Endothelial cell of umbilical vein (primary cell): ENCODE measurements at regions not wholly inside any gene's neighbourhood (a gene's known extent, or its start where the extent isn't known, plus 50 kb on each side); places are given as distances from the start of the nearest gene placed in this dataset.

Experiments
- BruUV-seq: library from RNA; stranded (reverse); fragments of 400-500 nt; replicated peaks from 2 replicates; lab custom pipeline; 2021; lab: Mats Ljungman, UMichigan
- CTCF ChIA-PET: fragments of 300-600, 350-600 bp; sonication (Branson Sonifier 250); formaldehyde crosslinking; loops from one replicate; lab custom pipeline; 2021; ENCODE audit warnings: antibody characterized with exemption, inconsistent platforms; lab: Charles Lee
- POLR2A ChIA-PET: fragments of 300-600, 350-600 bp; sonication (Branson Sonifier 250); formaldehyde crosslinking; loops from one replicate; lab custom pipeline; 2021; ENCODE audit warnings: antibody characterized with exemption, inconsistent platforms; lab: Charles Lee
- DNase-seq: peaks from one replicate; pipeline ENCODE4 v3.0.0-alpha.2; 2011; ENCODE audit warnings: low read depth, low spot score
- FAIRE-seq: peaks from 2 replicates; lab custom pipeline; 2011; peaks lifted over from hg19 to GRCh38; lab: Jason Lieb, UNC
- H2AFZ ChIP-seq: 2 replicates; pipeline ENCODE4 v1.6.0; 2012; ENCODE audit warnings: low read depth, low read length, control low read depth, inconsistent platforms
- H3K27ac ChIP-seq: 2 replicates; pipeline ENCODE4 v1.5.1; 2011; ENCODE audit warnings: low read depth, mild to moderate bottlenecking, control low read depth, low read length, moderate library complexity; ENCODE audit not compliant: insufficient read depth
- H3K27me3 ChIP-seq, 2 experiments: 2 replicates each; pipeline versions ENCODE4 v1.6.0 to v1.6.1; 2011; ENCODE audit warnings: low read length in 2 of 2, mixed read lengths in 1 of 2; ENCODE audit not compliant: control insufficient read depth in 2 of 2, insufficient read depth in 2 of 2
- H3K36me3 ChIP-seq, 2 experiments: 2 replicates in 1 of 2; 3 replicates in 1 of 2; pipeline ENCODE4 v1.5.1; 2011; ENCODE audit warnings: low read length in 2 of 2, mild to moderate bottlenecking in 1 of 2, moderate library complexity in 1 of 2; ENCODE audit not compliant: control insufficient read depth in 2 of 2, insufficient read depth in 2 of 2; ENCODE audit errors: extremely low read depth in 1 of 2
- H3K4me1 ChIP-seq: 3 replicates; pipeline ENCODE4 v1.5.1; 2011; ENCODE audit warnings: mild to moderate bottlenecking, low read length; ENCODE audit not compliant: control insufficient read depth, insufficient read depth; ENCODE audit errors: extremely low read depth
- H3K4me2 ChIP-seq: 2 replicates; pipeline ENCODE4 v1.6.1; 2011; ENCODE audit warnings: low read length, control low read depth, mixed read lengths; ENCODE audit not compliant: insufficient read depth
- H3K4me3 ChIP-seq, 3 experiments: fragments of 200-600 bp in 1 of 3; sonication (generic), shearing (Covaris generic) in 1 of 3; replicated peaks in 1 of 3; 2 replicates each; pipeline ENCODE4 v1.5.1; 2011 to 2016; ENCODE audit warnings: control low read depth in 3 of 3, low read length in 3 of 3, mild to moderate bottlenecking in 2 of 3, inconsistent platforms in 1 of 3, low read depth in 1 of 3, moderate library complexity in 1 of 3; ENCODE audit not compliant: insufficient read depth in 1 of 3
- H3K79me2 ChIP-seq: 2 replicates; pipeline ENCODE4 v1.6.0; 2012; ENCODE audit warnings: low read length, inconsistent platforms; ENCODE audit not compliant: control insufficient read depth, insufficient read depth
- H3K9ac ChIP-seq: replicated peaks from 2 replicates; pipeline ENCODE3; 2011; ENCODE audit warnings: low read length, control low read depth; ENCODE audit not compliant: insufficient read depth; ENCODE audit errors: extremely low read depth
- H3K9me1 ChIP-seq: replicated peaks from 3 replicates; pipeline ENCODE4 v1.6.0; 2011; ENCODE audit warnings: mild to moderate bottlenecking, low read length; ENCODE audit not compliant: control insufficient read depth, insufficient read depth; ENCODE audit errors: extremely low read depth
- H3K9me3 ChIP-seq: replicated peaks from 2 replicates; pipeline ENCODE4 v1.5.1; 2012; ENCODE audit warnings: low read length, inconsistent platforms; ENCODE audit not compliant: control insufficient read depth, insufficient read depth
- H4K20me1 ChIP-seq: replicated peaks from 2 replicates; pipeline ENCODE3; 2011; ENCODE audit warnings: mild to moderate bottlenecking, low read length; ENCODE audit not compliant: control insufficient read depth, insufficient read depth; ENCODE audit errors: extremely low read depth
- CTCF ChIP-seq, 2 donors: IDR thresholded peaks; 1 replicate in 1 of 2; 2 replicates in 1 of 2; pipeline ENCODE4 v1.5.1; 2011; ENCODE audit warnings: low read length in 2 of 2, mild to moderate bottlenecking in 2 of 2, moderate library complexity in 2 of 2, control low read depth in 1 of 2, inconsistent platforms in 1 of 2, low read depth in 1 of 2; ENCODE audit not compliant: insufficient read depth in 1 of 2; ENCODE audit errors: extremely low read depth in 1 of 2
- EZH2 ChIP-seq: IDR thresholded peaks from 2 replicates; pipeline ENCODE4 v1.6.1; 2012; ENCODE audit warnings: borderline replicate concordance, low read depth, mild to moderate bottlenecking, moderate library complexity, low read length, inconsistent platforms; ENCODE audit not compliant: severe bottlenecking
- FOS ChIP-seq: IDR thresholded peaks from 2 replicates; pipeline ENCODE4 v1.6.1; 2011; ENCODE audit warnings: mild to moderate bottlenecking, low read length, moderate library complexity, borderline replicate concordance; ENCODE audit not compliant: insufficient read depth
- GATA2 ChIP-seq: IDR thresholded peaks from 2 replicates; pipeline ENCODE4 v1.7.0; 2011; ENCODE audit warnings: low read depth, mild to moderate bottlenecking, moderate library complexity, mixed read lengths, low read length; ENCODE audit not compliant: insufficient read length, insufficient read depth
- JUN ChIP-seq: IDR thresholded peaks from 2 replicates; pipeline ENCODE4 v1.6.1; 2011; ENCODE audit warnings: borderline replicate concordance, low read depth; ENCODE audit not compliant: insufficient read length, insufficient read depth
- MAX ChIP-seq: IDR thresholded peaks from 2 replicates; pipeline ENCODE4 v1.6.1; 2011; ENCODE audit not compliant: insufficient read depth, insufficient read length
- MYC ChIP-seq: IDR thresholded peaks from one replicate; pipeline ENCODE4 v1.6.1; 2011; ENCODE audit warnings: mild to moderate bottlenecking, low read depth, low read length
- POLR2A ChIP-seq: IDR thresholded peaks from 2 replicates; pipeline ENCODE4 v1.6.1; 2012; ENCODE audit warnings: low read depth, mild to moderate bottlenecking, control low read depth, low read length
- POLR2AphosphoS5 ChIP-seq: IDR thresholded peaks from 2 replicates; pipeline ENCODE4 v1.6.1; 2012; ENCODE audit warnings: low read depth, mild to moderate bottlenecking, control low read depth, low read length, moderate library complexity; ENCODE audit not compliant: insufficient read depth
- dilution Hi-C: fragments of 300-500 bp; cut with MboI; formaldehyde crosslinking; loops from one replicate; pipeline ENCODE4 v1.15.0; 2019; ENCODE audit warnings: low sequenced_read_pairs; ENCODE audit not compliant: extremely low pct_ligation_motif_present
- intact Hi-C: fragments of 100-400 bp; cut with micrococcal nuclease; formaldehyde crosslinking; loops from one replicate; pipeline ENCODE4 v1.10.0; 2022

- no peak for FAIRE-seq
- intact Hi-C loops (no loop called here), dilution Hi-C loops (no loop called here)
- TF ChIP-seq JUN (no peak), CTCF (IDR thresholded peaks at IDR 0.05; ENCODE audit: extremely low read depth in 1 of 2, insufficient read depth in 1 of 2, low read depth in 1 of 2, low read length in 2 of 2) (no peak), GATA2 (no peak), MAX (no peak), EZH2 (no peak), FOS (no peak), POLR2AphosphoS5 (no peak), MYC (no peak), POLR2A (no peak)
- H3K27me3 ChIP-seq: no peaks in the 10 kb centered on the region
- peak; percentile 1 for DNase-seq
- no peaks in the 10 kb centered on the region for H3K4me1 ChIP-seq
- no peaks in the 10 kb centered on the region for H3K9me3 ChIP-seq
- ChIA-PET CTCF (no interaction called here), POLR2A (no interaction called here)
- H3K9ac ChIP-seq: no peak overlapping the region
- no peaks in the 10 kb centered on the region for H3K36me3 ChIP-seq
- no peaks in the 10 kb centered on the region for H3K9me1 ChIP-seq
- no peaks in the 10 kb centered on the region for H3K79me2 ChIP-seq
- no peak overlapping the region for H2AFZ ChIP-seq
- H3K4me2 ChIP-seq: no peak overlapping the region
- H3K4me3 ChIP-seq: no peak overlapping the region
- no TSS peak for BruUV-seq
- no peak overlapping the region for H3K27ac ChIP-seq
- H4K20me1 ChIP-seq: no peaks in the 10 kb centered on the region
Observed at GRCh38 chrX:30992381-30992904, 79.4 kb downstream of the FTHL17 start.
